AG04450 (cell line): ENCODE measurements at regions not wholly inside any gene's neighbourhood (a gene's known extent, or its start where the extent isn't known, plus 50 kb on each side); places are given as distances from the start of the nearest gene placed in this dataset.

Experiments
- CTCF ChIA-PET: fragments of 300-600, 350-600 bp; formaldehyde crosslinking; extraction: SDS; loops from one replicate; lab custom pipeline; 2022; ENCODE audit warnings: antibody characterized with exemption, inconsistent platforms; lab: Charles Lee
- POLR2A ChIA-PET: fragments of 350-600 bp; formaldehyde crosslinking; extraction: SDS; loops from one replicate; lab custom pipeline; 2021; ENCODE audit warnings: antibody characterized with exemption, inconsistent platforms; lab: Yijun Ruan, JAX
- DNase-seq: peaks from one replicate; pipeline ENCODE4 v3.0.0-alpha.2; 2011; ENCODE audit warnings: low read depth, low spot score
- H3K27ac ChIP-seq: one replicate; pipeline ENCODE4 v1.5.1; 2012; ENCODE audit warnings: low read depth, low read length, control low read depth
- H3K27me3 ChIP-seq: one replicate; pipeline ENCODE4 v1.6.0; 2012; ENCODE audit warnings: low read length; ENCODE audit not compliant: control insufficient read depth, insufficient read depth
- H3K4me3 ChIP-seq: 2 replicates; pipeline ENCODE4 v1.5.1; 2011; ENCODE audit warnings: mild to moderate bottlenecking, low read depth, low read length, control low read depth
- H3K9me3 ChIP-seq: 2 replicates; pipeline ENCODE4 v1.5.1; 2012; ENCODE audit warnings: low read length; ENCODE audit not compliant: control insufficient read depth, insufficient read depth
- TF ChIP-seq, protein P1 (sequence below): IDR thresholded peaks from 2 replicates; pipeline ENCODE4 v1.5.1; 2011; ENCODE audit warnings: low read depth, low read length, control low read depth, inconsistent platforms

DNA sequence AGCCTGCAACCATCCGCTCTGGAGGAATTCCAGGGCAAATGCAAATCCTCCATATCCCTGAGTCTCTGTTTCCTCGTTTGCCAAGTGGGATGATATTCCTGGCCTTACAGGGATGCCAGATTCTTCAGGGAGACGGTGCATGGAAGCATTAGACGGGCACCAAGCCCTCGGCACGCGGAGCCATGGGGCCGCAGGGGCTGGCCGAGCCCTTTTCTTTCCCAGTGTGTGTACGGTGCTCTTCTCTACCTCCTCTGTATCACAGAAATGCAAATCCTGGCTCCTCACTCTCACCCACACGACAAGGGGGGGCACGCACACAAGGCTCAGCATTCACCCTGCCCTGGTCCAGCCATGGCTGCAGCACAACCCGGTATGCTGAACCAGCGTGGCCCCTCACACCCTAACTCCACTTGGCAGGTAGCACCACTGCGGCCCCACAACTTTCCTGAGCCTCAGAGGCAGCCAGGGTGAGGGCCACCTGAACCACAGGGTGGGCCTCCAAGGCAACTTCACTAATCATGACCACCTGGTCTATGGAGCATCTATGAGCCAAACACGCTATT is 64.1 kb upstream of the SALL3 start:
- TF ChIP-seq, protein P1, sequence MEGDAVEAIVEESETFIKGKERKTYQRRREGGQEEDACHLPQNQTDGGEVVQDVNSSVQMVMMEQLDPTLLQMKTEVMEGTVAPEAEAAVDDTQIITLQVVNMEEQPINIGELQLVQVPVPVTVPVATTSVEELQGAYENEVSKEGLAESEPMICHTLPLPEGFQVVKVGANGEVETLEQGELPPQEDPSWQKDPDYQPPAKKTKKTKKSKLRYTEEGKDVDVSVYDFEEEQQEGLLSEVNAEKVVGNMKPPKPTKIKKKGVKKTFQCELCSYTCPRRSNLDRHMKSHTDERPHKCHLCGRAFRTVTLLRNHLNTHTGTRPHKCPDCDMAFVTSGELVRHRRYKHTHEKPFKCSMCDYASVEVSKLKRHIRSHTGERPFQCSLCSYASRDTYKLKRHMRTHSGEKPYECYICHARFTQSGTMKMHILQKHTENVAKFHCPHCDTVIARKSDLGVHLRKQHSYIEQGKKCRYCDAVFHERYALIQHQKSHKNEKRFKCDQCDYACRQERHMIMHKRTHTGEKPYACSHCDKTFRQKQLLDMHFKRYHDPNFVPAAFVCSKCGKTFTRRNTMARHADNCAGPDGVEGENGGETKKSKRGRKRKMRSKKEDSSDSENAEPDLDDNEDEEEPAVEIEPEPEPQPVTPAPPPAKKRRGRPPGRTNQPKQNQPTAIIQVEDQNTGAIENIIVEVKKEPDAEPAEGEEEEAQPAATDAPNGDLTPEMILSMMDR = no peak
- H3K27ac ChIP-seq = no peak overlapping the region
- peaks cover 63% of the 10 kb centered on the region for H3K9me3 ChIP-seq
- POLR2A ChIA-PET = no interaction called here
- H3K4me3 ChIP-seq = no peak overlapping the region
- CTCF ChIA-PET = no interaction called here
- no peak for DNase-seq
- H3K27me3 ChIP-seq = no peaks in the 10 kb centered on the region

DNA sequence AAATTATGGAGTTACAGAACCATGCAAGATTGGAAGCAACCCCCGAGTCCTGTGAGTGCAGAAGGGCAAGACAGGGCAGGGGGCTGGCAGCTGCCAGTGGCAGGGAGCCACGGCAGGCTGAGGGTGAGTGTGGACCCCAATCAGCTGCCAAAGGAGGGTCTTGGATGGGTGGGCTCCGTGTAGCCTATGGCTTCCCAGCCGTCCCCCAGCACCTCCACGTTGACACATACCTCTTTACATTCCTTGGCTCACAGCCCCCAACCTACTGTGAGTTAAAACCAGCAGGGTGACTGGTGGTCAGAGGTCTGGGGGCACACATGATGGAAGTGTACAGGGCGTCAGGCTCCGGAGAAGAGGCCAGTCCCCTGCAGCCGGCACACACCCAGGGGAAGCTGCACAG is 60.9 kb upstream of the SALL3 start:
- Histone ChIP-seq H3K27ac (no peak overlapping the region), H3K9me3 (peaks cover 58% of the 10 kb centered on the region), H3K4me3 (no peak overlapping the region), H3K27me3 (no peaks in the 10 kb centered on the region)
- TF ChIP-seq, protein P1 = no peak
- CTCF ChIA-PET = no interaction called here
- POLR2A ChIA-PET = no interaction called here
- DNase-seq = no peak

DNA sequence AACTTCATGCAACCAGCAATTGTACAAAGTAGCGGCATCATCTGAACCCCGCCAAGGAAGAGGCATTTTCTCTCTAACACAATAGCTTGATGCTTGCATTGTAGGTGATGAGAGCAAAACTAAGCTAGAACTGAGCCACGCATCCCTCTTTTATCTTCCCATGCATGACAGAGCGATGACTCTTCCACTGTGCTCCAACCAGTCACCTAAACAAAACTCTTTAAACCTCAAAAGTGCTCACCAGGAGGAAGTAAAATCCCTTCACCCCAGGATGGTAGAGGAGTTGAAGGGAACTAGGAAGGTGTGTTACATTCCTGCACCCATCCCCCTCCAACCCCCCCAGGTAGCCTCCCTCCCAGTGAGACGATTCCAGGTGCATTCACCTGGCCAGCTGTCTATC is 59.7 kb upstream of the SALL3 start:
- ChIA-PET POLR2A (no interaction called here), CTCF (no interaction called here)
- no peak overlapping the region for H3K27ac ChIP-seq
- TF ChIP-seq, protein P1 = no peak
- no peaks in the 10 kb centered on the region for H3K27me3 ChIP-seq
- peaks cover 57% of the 10 kb centered on the region for H3K9me3 ChIP-seq
- no peak overlapping the region for H3K4me3 ChIP-seq
- no peak for DNase-seq

DNA sequence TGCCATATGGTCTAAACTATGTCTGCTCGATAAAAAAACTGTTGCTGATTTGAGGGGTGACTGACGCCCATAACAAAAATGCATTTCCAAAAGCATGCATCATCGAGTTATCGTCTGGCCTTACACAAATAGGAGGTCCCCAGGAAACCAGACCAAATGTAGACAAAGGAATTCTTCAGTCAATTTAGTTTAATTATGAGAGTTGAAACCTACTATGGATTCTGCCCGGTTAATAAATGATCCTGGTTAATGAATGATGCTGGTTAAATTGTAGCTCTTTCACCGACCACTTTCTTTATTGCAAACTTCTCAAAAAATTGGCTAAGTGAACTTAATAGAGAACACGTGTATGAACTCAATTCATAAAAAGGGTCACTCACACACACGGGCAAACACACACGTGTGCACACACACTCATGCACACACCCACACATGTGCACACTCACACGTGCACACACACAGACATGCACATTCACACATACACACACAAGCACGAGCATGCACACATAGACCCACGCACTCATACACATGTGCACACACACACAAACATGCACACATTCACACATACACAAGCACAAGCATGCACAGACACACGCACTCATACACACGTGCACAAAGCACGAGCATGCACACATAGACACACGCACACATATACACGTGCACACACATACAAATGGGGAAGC is 59.0 kb upstream of the SALL3 start:
- ChIA-PET CTCF (no interaction called here), POLR2A (no interaction called here)
- TF ChIP-seq, protein P1 = no peak
- Histone ChIP-seq H3K4me3 (no peak overlapping the region), H3K27me3 (no peaks in the 10 kb centered on the region), H3K9me3 (peaks cover 57% of the 10 kb centered on the region), H3K27ac (no peak overlapping the region)
- no peak for DNase-seq

DNA sequence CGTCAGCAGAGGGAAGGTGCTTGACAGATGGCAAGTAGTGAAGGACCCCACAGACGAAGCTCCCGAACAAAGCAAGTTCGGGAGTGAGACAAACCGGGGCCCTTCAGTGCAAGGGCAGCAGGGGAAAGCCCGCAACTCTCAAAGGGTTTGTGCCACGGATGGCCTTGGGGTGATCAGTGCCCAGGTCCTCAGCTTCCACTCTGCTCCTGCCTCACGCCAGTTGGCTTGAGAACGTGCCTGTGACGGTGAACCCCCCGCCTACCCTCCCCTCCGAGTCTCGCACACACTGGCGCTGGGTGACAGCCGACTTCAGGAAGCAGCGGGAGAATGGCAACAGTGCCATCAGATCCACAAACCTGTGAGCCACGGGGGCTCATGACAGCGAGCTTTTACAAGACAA is 56.8 kb upstream of the SALL3 start:
- TF ChIP-seq, protein P1 = no peak
- CTCF ChIA-PET = no interaction called here
- no peak overlapping the region for H3K4me3 ChIP-seq
- DNase-seq = no peak
- H3K9me3 ChIP-seq = peaks cover 72% of the 10 kb centered on the region
- H3K27me3 ChIP-seq = no peaks in the 10 kb centered on the region
- POLR2A ChIA-PET = no interaction called here
- H3K27ac ChIP-seq = no peak overlapping the region
